Cardiac septum (tissue), 1 donor: ENCODE measurements at regions not wholly inside any gene's neighbourhood (a gene's known extent, or its start where the extent isn't known, plus 50 kb on each side); places are given as distances from the start of the nearest gene placed in this dataset.

Experiments used
- DNase-seq: peaks from one replicate; pipeline ENCODE4 v3.0.0-alpha.2; 2020; ENCODE audit warnings: low spot score
- intact Hi-C: fragments of 100-400 bp; cut with DNase I; formaldehyde crosslinking; loops from one replicate; pipeline ENCODE4 v1.14.0; 2022
- donor health status: DM: no; HTN: no; CAD: no.

GRCh38 chr9:84123648-84124406 is 143.2 kb downstream of the RMI1 start:
- DNase-seq: no peak
- intact Hi-C loops: no loop called here

GRCh38 chr9:84125046-84125445 is 144.4 kb downstream of the RMI1 start:
- intact Hi-C loops: no loop called here
- DNase-seq: no peak

GRCh38 chr9:84129529-84129928 is 148.9 kb downstream of the RMI1 start:
- DNase-seq: no peak
- intact Hi-C loops: no loop called here

- intact Hi-C loops: no loop called here
- DNase-seq: no peak
Observed at GRCh38 chr9:84136119-84136868, 155.7 kb downstream of the RMI1 start.

GRCh38 chr9:84137968-84138367 is 157.4 kb downstream of the RMI1 start:
- intact Hi-C loops: no loop called here
- no peak for DNase-seq

- no peak for DNase-seq
- intact Hi-C loops: no loop called here
Observed at GRCh38 chr9:84138541-84138940, 157.9 kb downstream of the RMI1 start.

- intact Hi-C loops: no loop called here
- DNase-seq: no peak
Observed at GRCh38 chr9:84139296-84140070, 158.9 kb downstream of the RMI1 start.

- intact Hi-C loops: no loop called here
- no peak for DNase-seq
Observed at GRCh38 chr9:84140535-84141101, 160.0 kb downstream of the RMI1 start.

- intact Hi-C loops: no loop called here
Observed at GRCh38 chr9:84141741-84142370, 161.3 kb downstream of the RMI1 start.

GRCh38 chr9:84145031-84145430 is 164.4 kb downstream of the RMI1 start:
- no peak for DNase-seq
- intact Hi-C loops: no loop called here

More at GRCh38 chr9:84141741-84142370, 161.3 kb downstream of the RMI1 start:
- no peak for DNase-seq

GRCh38 chr9:84145780-84146179 is 165.2 kb downstream of the RMI1 start:
- no peak for DNase-seq
- intact Hi-C loops: no loop called here

GRCh38 chr9:84146893-84147710 is 166.5 kb downstream of the RMI1 start:
- DNase-seq: no peak
- intact Hi-C loops: no loop called here

GRCh38 chr9:84151236-84151635 is 170.6 kb downstream of the RMI1 start:
- intact Hi-C loops: no loop called here
- DNase-seq: no peak

GRCh38 chr9:84151640-84152039 is 171.0 kb downstream of the RMI1 start:
- intact Hi-C loops: no loop called here
- no peak for DNase-seq

- no peak for DNase-seq
Observed at GRCh38 chr9:84152204-84152603, 171.6 kb downstream of the RMI1 start.

GRCh38 chr9:84153885-84154284 is 173.3 kb downstream of the RMI1 start:
- intact Hi-C loops: no loop called here
- DNase-seq: no peak

More at GRCh38 chr9:84152204-84152603, 171.6 kb downstream of the RMI1 start:
- intact Hi-C loops: no loop called here

- intact Hi-C loops: no loop called here
- DNase-seq: no peak
Observed at GRCh38 chr9:84154320-84154719, 173.7 kb downstream of the RMI1 start.

- DNase-seq: no peak
- intact Hi-C loops: no loop called here
Observed at GRCh38 chr9:84163052-84163650, 177.4 kb downstream of the SLC28A3 start.
